ENCODE measurements at regions not wholly inside any gene's neighbourhood (a gene's known extent, or its start where the extent isn't known, plus 50 kb on each side); places are given as distances from the start of the nearest gene placed in this dataset.
"Not testable (repeated sequence)": the region's sequence is repeated elsewhere in the genome, so short reads cannot be mapped to it uniquely, and the experiment has no call there.

DNA sequence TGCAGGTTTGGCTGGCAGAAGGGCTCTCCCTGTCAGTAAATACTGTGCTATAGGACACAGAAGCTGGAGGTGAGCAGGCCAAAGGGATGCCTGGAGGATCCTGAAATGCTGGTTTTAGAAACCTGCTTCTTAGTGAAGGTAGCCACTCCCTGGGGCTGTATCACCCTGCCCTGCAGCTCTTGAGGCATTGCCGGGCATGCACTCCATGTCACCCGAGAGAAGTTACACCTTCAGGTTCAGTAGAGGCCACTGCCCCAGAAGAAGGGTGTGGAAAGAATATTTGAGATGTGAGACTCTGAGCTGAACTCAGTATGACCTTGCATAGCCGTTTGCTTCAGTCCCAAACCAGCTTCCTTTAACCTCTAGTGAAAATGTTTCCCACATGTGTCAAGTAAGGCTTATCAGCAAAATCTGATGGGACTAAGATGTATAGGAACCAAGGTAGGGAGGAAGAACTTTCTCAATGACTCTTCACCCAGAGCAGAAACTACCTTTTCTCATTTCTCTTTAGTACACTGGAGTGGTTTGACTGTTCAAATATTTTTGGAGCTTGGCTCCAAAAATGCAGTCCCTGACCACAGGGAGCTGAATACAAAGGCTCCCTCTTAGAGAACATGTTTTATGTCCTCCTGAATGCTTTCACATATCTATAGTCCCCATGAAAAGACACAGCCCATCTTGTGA is 164.5 kb upstream of the DYRK2 start:
- Histone ChIP-seq H3K36me3 (no peaks in the 10 kb centered on the region), H3K4me1 (replicated peaks) (no peaks in the 10 kb centered on the region), H3K9me3 (no peaks in the 10 kb centered on the region), H3K4me3 (no peak overlapping the region), H3K27ac (no peak overlapping the region), H3K27me3 (replicated peaks; ENCODE audit: insufficient read depth) (no peaks in the 10 kb centered on the region)
- intact Hi-C loops (cut with DNase I): no loop called here
- no peak for DNase-seq (ENCODE audit: low spot score)
- TF ChIP-seq POLR2AphosphoS5 (IDR thresholded peaks at IDR 0.05): no peak
- TF ChIP-seq, protein P1, sequence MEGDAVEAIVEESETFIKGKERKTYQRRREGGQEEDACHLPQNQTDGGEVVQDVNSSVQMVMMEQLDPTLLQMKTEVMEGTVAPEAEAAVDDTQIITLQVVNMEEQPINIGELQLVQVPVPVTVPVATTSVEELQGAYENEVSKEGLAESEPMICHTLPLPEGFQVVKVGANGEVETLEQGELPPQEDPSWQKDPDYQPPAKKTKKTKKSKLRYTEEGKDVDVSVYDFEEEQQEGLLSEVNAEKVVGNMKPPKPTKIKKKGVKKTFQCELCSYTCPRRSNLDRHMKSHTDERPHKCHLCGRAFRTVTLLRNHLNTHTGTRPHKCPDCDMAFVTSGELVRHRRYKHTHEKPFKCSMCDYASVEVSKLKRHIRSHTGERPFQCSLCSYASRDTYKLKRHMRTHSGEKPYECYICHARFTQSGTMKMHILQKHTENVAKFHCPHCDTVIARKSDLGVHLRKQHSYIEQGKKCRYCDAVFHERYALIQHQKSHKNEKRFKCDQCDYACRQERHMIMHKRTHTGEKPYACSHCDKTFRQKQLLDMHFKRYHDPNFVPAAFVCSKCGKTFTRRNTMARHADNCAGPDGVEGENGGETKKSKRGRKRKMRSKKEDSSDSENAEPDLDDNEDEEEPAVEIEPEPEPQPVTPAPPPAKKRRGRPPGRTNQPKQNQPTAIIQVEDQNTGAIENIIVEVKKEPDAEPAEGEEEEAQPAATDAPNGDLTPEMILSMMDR (IDR thresholded peaks at IDR 0.05): no peak
- TF ChIP-seq POLR2A (IDR thresholded peaks at IDR 0.05): no peak
- WGBS: 47% methylated on average over 3 of the region's 3 CpGs

- no peak overlapping the region for H3K4me3 ChIP-seq
These were observed 163.6 kb upstream of the DYRK2 start for GRCh38 chr12:67484791-67485480.

GRCh38 chr12:67486671-67487070 is 161.9 kb upstream of the DYRK2 start:
- H3K9me3 ChIP-seq: no peaks in the 10 kb centered on the region
- H3K4me1 ChIP-seq (replicated peaks): no peaks in the 10 kb centered on the region
- WGBS: 97% methylated on average over 2 of the region's 2 CpGs

More at GRCh38 chr12:67484791-67485480, 163.6 kb upstream of the DYRK2 start:
- Histone ChIP-seq H3K4me1 (replicated peaks) (no peaks in the 10 kb centered on the region), H3K27me3 (replicated peaks; ENCODE audit: insufficient read depth) (no peaks in the 10 kb centered on the region), H3K36me3 (no peaks in the 10 kb centered on the region), H3K27ac (no peak overlapping the region), H3K9me3 (no peaks in the 10 kb centered on the region)
- DNase-seq (ENCODE audit: low spot score): no peak
- WGBS: 64% methylated on average over 4 of the region's 4 CpGs
- intact Hi-C loops (cut with DNase I): no loop called here
- TF ChIP-seq POLR2A (IDR thresholded peaks at IDR 0.05): no peak
- no peak for TF ChIP-seq POLR2AphosphoS5 (IDR thresholded peaks at IDR 0.05)
- TF ChIP-seq, protein P1 (IDR thresholded peaks at IDR 0.05): no peak

DNA sequence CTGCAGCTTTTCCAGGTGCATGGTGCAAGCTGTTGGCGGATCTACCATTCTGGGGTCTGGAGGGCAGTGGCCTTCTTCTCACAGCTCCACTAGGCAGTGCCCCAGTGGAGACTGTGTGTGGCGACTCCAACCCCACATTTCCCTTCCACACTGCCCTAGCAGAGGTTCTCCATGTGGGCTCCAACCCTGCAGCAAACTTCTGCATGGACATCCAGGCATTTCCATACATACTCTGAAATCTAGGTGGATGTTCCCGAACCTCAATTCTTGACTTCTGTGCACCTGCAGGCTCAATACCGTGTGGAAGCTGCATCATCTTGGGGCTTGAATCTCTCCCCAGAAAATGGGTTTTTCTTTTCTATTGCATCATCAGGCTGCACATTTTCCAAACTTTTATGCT is 160.2 kb upstream of the DYRK2 start:
- H3K27me3 ChIP-seq (replicated peaks; ENCODE audit: insufficient read depth): not testable (repeated sequence)

More at GRCh38 chr12:67486671-67487070, 161.9 kb upstream of the DYRK2 start:
- Histone ChIP-seq H3K27ac (no peak overlapping the region), H3K4me3 (no peak overlapping the region), H3K27me3 (replicated peaks; ENCODE audit: insufficient read depth) (no peaks in the 10 kb centered on the region), H3K36me3 (no peaks in the 10 kb centered on the region)
- intact Hi-C loops (cut with DNase I): no loop called here
- no peak for DNase-seq (ENCODE audit: low spot score)
- TF ChIP-seq POLR2AphosphoS5 (IDR thresholded peaks at IDR 0.05) (no peak), POLR2A (IDR thresholded peaks at IDR 0.05) (no peak)
- TF ChIP-seq, protein P1 (IDR thresholded peaks at IDR 0.05): no peak

GRCh38 chr12:67489007-67489406 is 159.5 kb upstream of the DYRK2 start:
- no peak overlapping the region for H3K4me3 ChIP-seq
- 79% methylated on average over 3 of the region's 3 CpGs for WGBS
- no peak overlapping the region for H3K27ac ChIP-seq
- no peaks in the 10 kb centered on the region for H3K27me3 ChIP-seq (replicated peaks; ENCODE audit: insufficient read depth)
- H3K9me3 ChIP-seq: no peaks in the 10 kb centered on the region
- intact Hi-C loops (cut with DNase I): no loop called here
- no peaks in the 10 kb centered on the region for H3K4me1 ChIP-seq (replicated peaks)
- no peaks in the 10 kb centered on the region for H3K36me3 ChIP-seq
- DNase-seq (ENCODE audit: low spot score): no peak
- TF ChIP-seq, protein P1 (IDR thresholded peaks at IDR 0.05): no peak
- TF ChIP-seq POLR2AphosphoS5 (IDR thresholded peaks at IDR 0.05): no peak
- TF ChIP-seq POLR2A (IDR thresholded peaks at IDR 0.05): no peak

More for the DNA sequence above, 160.2 kb upstream of the DYRK2 start:
- H3K9me3 ChIP-seq; H3K27ac ChIP-seq; intact Hi-C loops (cut with DNase I); H3K4me3 ChIP-seq; H3K4me1 ChIP-seq (replicated peaks); H3K36me3 ChIP-seq; DNase-seq (ENCODE audit: low spot score): not testable (repeated sequence)
- WGBS: 94% methylated on average over 4 of the region's 4 CpGs
